Natural killer cell treated with Interleukin-12 subunit alpha and Interleukin-12 subunit beta and Interleukin-15 and Interleukin-18, amount 100 ng/mL, for 72 hours (primary cell): ENCODE measurements at regions not wholly inside any gene's neighbourhood (a gene's known extent, or its start where the extent isn't known, plus 50 kb on each side); places are given as distances from the start of the nearest gene placed in this dataset.
"Not testable (repeated sequence)": the region's sequence is repeated elsewhere in the genome, so short reads cannot be mapped to it uniquely, and the experiment has no call there.

Experiments
- ATAC-seq, 2 donors: fragments of 150-1000 bp; cut with Tn5 transposase in 1 of 2; sonication (Bioruptor Pico), chemical (Tn5 transposase) in 1 of 2; 2 replicates each; pipeline ENCODE4 v1.10.0; 2021
- DNase-seq: peaks from one replicate; pipeline ENCODE4 v3.0.0; 2022; ENCODE audit warnings: low spot score
- H3K27ac Mint-ChIP-seq, 2 donors: 1 replicate in 1 of 2; 2 replicates in 1 of 2; pipeline ENCODE4 v1.8.0; 2022; ENCODE audit warnings: mixed read lengths in 2 of 2, mild to moderate bottlenecking in 1 of 2, moderate library complexity in 1 of 2
- H3K27me3 Mint-ChIP-seq, 2 donors: 1 replicate in 1 of 2; 2 replicates in 1 of 2; pipeline ENCODE4 v1.8.0; 2022; ENCODE audit warnings: mixed read lengths in 2 of 2
- H3K36me3 Mint-ChIP-seq: one replicate; pipeline ENCODE4 v1.8.0; 2022; ENCODE audit warnings: mixed read lengths
- H3K4me1 Mint-ChIP-seq, 2 donors: 1 replicate in 1 of 2; 2 replicates in 1 of 2; pipeline ENCODE4 v1.8.0; 2022; ENCODE audit warnings: low read depth in 2 of 2, mixed read lengths in 2 of 2, mild to moderate bottlenecking in 1 of 2
- H3K4me3 Mint-ChIP-seq: one replicate; pipeline ENCODE4 v1.8.0; 2022; ENCODE audit warnings: mixed read lengths
- H3K9me3 Mint-ChIP-seq: 2 replicates; pipeline ENCODE4 v1.8.0; 2022; ENCODE audit warnings: mixed read lengths

DNA sequence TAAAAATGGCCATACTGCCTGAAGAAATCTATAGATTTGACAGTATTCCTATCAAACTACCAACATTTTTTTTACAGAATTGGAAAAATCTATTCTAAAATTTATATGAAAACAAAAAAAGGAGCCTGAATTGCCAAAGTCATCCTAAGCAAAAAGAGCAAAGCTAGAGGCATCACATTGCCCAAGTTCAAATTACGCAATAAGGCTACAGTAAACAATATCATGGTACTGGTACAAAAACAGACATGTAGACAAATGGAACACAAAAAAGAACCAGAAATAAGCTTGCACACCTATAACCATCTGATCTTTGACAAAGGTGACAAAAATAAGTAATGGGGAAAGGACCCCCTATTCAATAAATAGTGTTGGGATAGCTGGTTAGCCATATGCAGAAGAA lies 50.2 kb upstream of the THSD7B start:
- no peaks in the 10 kb centered on the region for H3K4me1 Mint-ChIP-seq
- ATAC-seq (no peak), DNase-seq (no peak)
- no peaks in the 10 kb centered on the region for H3K36me3 Mint-ChIP-seq
- no peak overlapping the region for H3K4me3 Mint-ChIP-seq
- no peaks in the 10 kb centered on the region for H3K27me3 Mint-ChIP-seq
- no peak overlapping the region for H3K27ac Mint-ChIP-seq
- H3K9me3 Mint-ChIP-seq = peaks cover 2% of the 10 kb centered on the region

DNA sequence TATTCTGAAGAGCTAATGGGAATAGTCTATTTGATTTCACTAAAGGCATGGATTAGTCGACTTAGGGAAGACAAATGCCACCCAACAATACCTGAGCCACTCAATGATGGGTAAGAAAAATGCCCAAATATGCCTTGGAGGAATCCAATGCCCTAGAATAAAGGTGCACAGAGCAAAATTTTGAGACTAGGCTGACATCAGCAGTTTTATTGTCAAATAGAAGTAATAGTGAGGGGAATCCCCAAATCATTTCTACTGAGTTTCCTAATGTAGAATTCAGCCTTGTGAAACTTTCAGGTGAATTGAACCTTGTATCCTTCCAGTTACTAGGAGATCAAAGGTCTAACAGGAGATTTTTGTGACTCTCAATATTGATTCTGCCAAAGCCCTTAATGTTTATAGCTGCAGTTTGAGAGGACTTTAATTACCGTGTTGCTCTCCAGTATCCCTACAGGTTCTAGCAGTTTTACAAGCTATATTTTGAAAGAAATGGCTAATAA lies 50.8 kb upstream of the THSD7B start:
- no peak overlapping the region for H3K4me3 Mint-ChIP-seq
- no peaks in the 10 kb centered on the region for H3K4me1 Mint-ChIP-seq
- H3K36me3 Mint-ChIP-seq = no peaks in the 10 kb centered on the region
- H3K27me3 Mint-ChIP-seq = no peaks in the 10 kb centered on the region
- peaks cover 3% of the 10 kb centered on the region for H3K9me3 Mint-ChIP-seq
- no peak for DNase-seq
- H3K27ac Mint-ChIP-seq = no peak overlapping the region
- no peak for ATAC-seq

DNA sequence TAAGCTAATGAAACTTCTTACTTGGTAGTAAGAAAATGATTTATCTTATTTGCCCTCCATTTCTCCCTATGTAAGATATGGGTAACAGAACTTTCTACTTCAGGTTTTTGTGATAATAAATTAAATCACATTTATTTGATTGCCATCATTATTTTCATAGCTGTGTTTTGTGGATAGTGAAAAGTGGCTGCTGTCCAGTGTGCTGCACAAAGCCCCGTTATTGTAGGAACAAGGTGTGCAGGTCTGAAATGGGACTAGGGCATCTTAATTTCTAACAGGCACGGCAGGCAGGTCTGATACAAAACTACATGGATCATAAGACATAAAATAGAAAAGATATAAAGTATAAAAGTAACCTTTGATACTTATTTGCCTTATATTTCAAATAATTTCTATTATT lies 51.6 kb upstream of the THSD7B start:
- no peaks in the 10 kb centered on the region for H3K4me1 Mint-ChIP-seq
- ATAC-seq (no peak), DNase-seq (no peak)
- no peaks in the 10 kb centered on the region for H3K27me3 Mint-ChIP-seq
- no peaks in the 10 kb centered on the region for H3K36me3 Mint-ChIP-seq
- peaks cover 3% of the 10 kb centered on the region for H3K9me3 Mint-ChIP-seq
- H3K27ac Mint-ChIP-seq = no peak overlapping the region
- H3K4me3 Mint-ChIP-seq = no peak overlapping the region

DNA sequence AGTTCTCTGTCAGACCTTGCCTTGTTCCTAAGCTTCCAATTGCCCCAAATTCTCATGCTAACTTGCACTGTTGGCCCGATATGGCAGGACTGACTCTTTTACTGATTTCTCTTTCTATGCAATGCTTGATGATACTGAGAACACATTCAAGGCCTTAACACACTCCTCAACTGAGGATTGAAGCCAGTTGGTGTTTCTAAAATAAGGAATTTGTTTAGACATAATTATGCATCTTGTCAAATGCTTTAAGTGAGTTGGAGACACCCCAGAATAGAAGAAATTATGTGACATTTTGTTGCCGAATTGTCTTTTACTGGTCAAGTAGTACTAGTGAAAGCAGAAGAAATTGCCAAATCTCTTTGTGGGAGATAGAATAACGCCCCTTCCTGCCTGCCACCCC lies 60.0 kb upstream of the THSD7B start:
- ATAC-seq (no peak), DNase-seq (no peak)
- Mint-ChIP-seq H3K27ac (no peak overlapping the region), H3K36me3 (no peaks in the 10 kb centered on the region), H3K4me1 (no peaks in the 10 kb centered on the region), H3K27me3 (no peaks in the 10 kb centered on the region), H3K9me3 (peaks cover 15% of the 10 kb centered on the region), H3K4me3 (no peak overlapping the region)

DNA sequence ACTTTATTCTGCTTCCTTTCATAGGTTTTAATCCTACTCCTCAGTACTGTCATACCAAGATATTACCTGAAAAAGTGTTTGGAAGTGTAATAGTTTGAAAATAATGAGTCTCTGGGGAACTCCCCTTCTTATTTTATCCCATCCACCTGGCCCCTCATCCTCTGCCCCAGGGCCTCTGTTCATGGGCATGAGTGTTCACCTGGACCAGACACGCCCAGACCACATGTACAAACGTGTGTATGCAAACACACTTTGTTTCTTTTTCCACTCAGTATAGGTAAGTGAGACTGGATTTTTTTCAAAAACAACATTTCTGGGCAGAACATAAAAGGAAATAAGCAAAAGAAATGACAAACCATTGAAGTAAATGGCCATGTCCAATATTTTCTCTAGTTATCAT lies 62.1 kb upstream of the THSD7B start:
- Mint-ChIP-seq H3K4me3 (no peak overlapping the region), H3K27ac (no peak overlapping the region), H3K36me3 (no peaks in the 10 kb centered on the region), H3K27me3 (no peaks in the 10 kb centered on the region), H3K4me1 (no peaks in the 10 kb centered on the region), H3K9me3 (peaks cover 15% of the 10 kb centered on the region)
- DNase-seq (no peak), ATAC-seq (no peak)

DNA sequence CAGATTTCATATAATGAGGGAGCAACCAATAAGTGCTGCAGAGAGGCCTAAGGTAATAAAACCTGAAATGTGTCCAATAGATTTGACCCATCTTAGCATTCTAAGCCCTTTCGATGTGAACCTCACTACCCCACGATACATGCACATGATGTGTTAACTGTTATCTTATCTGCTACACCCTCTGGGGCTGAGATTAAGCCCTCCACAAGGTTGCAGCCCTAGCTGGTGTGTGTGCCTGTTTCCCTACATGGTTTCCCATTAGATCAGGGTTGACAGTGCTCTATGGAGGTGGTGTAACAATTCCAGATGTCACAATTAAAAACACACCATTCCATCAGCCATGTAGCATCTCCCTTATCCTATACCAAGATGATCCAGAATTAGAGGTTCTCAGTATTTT lies 68.9 kb upstream of the THSD7B start:
- no peak overlapping the region for H3K4me3 Mint-ChIP-seq
- ATAC-seq (no peak), DNase-seq (no peak)
- H3K27ac Mint-ChIP-seq = no peak overlapping the region
- H3K4me1 Mint-ChIP-seq = no peaks in the 10 kb centered on the region
- no peaks in the 10 kb centered on the region for H3K36me3 Mint-ChIP-seq
- H3K27me3 Mint-ChIP-seq = no peaks in the 10 kb centered on the region
- peaks cover 18% of the 10 kb centered on the region for H3K9me3 Mint-ChIP-seq

DNA sequence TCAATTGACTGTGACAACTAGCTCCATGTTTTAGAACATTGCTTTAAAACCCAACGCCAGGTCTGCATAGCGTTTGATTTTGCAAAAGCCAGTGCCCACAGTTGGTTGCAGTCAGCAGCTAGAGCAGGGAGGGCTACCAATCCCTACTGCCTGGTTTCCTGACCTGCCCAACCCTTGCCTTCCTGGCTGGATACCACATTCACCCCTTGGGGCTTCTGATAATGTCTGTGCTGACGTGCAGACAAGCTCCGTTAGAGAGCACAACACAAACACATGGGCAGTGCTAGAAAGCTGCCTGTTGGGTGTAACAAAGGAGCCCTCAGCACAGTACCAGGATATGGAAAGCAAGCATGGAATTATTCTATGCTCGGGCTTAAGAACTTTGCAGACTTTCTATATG lies 71.4 kb upstream of the THSD7B start:
- no peak overlapping the region for H3K4me3 Mint-ChIP-seq
- H3K9me3 Mint-ChIP-seq = peaks cover 14% of the 10 kb centered on the region
- H3K4me1 Mint-ChIP-seq = no peaks in the 10 kb centered on the region
- no peaks in the 10 kb centered on the region for H3K27me3 Mint-ChIP-seq
- no peaks in the 10 kb centered on the region for H3K36me3 Mint-ChIP-seq
- DNase-seq (no peak), ATAC-seq (no peak)
- no peak overlapping the region for H3K27ac Mint-ChIP-seq

DNA sequence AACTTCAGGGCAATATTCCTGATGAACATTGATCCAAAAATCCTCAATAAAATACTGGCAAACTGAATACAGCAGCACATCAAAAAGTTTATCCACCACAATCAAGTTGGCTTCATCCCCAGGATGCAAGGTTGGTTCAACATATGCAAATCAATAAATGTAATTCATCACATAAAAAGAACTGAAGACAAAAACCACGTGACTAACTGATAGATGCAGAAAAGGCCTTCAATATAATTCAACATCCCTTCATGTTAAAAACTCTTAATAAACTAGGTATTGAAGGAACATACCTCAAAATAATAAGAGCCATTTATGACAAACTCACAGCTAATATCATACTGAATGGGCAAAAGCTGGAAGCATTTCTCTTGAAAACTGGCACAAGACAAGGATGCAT lies 85.3 kb upstream of the THSD7B start:
- DNase-seq, H3K4me3 Mint-ChIP-seq, ATAC-seq, H3K27me3 Mint-ChIP-seq, H3K36me3 Mint-ChIP-seq, H3K4me1 Mint-ChIP-seq, H3K27ac Mint-ChIP-seq, H3K9me3 Mint-ChIP-seq: not testable (repeated sequence)

DNA sequence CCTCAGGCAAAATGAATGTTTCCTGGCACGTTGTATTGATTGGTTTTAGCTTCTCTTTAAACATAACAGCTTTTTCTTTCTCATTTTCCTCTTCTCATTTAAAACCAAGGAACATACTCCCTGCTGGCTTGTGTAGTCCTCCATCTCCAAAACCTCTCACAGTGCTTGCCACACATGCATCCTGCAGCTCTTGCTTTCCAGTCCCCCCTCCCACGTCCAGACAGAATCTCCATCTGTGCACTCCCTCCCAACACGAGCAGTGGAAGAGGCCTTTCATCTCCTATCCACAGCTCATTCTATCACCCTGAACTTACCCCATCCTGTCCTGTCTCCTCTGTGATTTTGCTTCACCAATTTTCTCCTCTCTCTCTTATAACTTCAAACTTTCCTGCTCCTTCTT lies 99.6 kb upstream of the THSD7B start:
- peaks cover 2 to 18% of the 10 kb centered on the region in 2 donors for H3K27me3 Mint-ChIP-seq
- ATAC-seq = no peak
- H3K4me3 Mint-ChIP-seq = no peak overlapping the region
- H3K4me1 Mint-ChIP-seq = no peaks in the 10 kb centered on the region
- no peak overlapping the region for H3K27ac Mint-ChIP-seq
- no peaks in the 10 kb centered on the region for H3K36me3 Mint-ChIP-seq
- DNase-seq = no peak
- no peaks in the 10 kb centered on the region for H3K9me3 Mint-ChIP-seq

DNA sequence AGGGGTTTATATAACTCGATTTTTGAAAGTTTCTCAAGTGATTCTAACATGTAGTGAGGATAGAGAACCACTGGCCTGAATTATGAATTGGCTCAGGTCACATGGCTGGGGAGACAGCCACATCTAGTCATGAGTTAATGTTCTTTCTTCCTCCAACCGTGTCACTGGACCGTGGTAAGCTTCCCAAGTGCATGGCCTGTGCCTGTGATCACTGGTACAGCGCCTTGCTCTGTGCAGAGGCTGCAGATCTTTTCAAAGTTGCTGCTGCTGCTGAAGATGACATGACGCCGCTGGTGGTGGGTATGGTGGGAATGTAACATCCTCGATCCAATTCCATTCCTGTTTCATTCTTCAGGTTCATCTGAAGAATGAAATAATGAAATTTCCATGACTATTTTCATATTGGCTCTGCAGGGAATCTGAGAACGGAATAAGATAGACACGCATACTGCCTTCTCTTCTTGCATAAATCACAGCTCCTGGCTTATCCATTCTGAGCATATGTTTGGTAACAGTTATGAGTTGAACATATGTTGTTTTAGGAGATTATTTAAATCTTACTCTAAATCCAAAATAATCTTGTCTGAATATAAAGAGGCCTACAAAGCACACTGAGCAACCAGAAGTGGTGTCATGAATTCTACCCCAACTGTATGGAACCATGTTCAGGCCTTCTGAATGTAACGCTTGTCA lies 100.5 kb upstream of the THSD7B start:
- no peak overlapping the region for H3K27ac Mint-ChIP-seq
- H3K4me1 Mint-ChIP-seq = no peaks in the 10 kb centered on the region
- no peaks in the 10 kb centered on the region for H3K36me3 Mint-ChIP-seq
- DNase-seq (no peak), ATAC-seq (no peak)
- H3K4me3 Mint-ChIP-seq = no peak overlapping the region
- H3K9me3 Mint-ChIP-seq = peaks cover under 1% of the 10 kb centered on the region
- peaks cover 2 to 13% of the 10 kb centered on the region in 2 donors for H3K27me3 Mint-ChIP-seq

DNA sequence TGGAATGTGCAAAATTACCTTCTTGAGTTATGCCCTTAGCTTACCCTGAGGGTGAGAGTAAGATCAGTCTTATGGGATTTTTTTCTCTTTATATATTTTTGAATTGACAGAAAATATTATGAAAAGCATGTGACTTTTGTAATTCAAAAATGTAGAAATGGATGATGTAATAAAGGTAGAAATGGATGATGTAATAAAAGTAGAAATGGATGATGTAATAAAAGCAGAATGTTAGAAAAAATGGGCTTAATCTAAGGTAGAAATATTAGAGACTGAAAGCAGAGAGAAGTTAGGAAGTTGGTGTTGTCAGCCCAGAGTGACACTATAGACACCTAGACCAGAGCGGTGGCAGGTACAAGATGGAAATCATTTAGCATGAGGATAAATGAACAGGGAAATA lies 107.1 kb upstream of the THSD7B start:
- DNase-seq (no peak), ATAC-seq (no peak)
- no peak overlapping the region for H3K27ac Mint-ChIP-seq
- H3K9me3 Mint-ChIP-seq = peaks cover 7% of the 10 kb centered on the region
- H3K27me3 Mint-ChIP-seq = peaks cover 2 to 16% of the 10 kb centered on the region in 2 donors
- no peaks in the 10 kb centered on the region for H3K4me1 Mint-ChIP-seq
- H3K4me3 Mint-ChIP-seq = no peak overlapping the region
- H3K36me3 Mint-ChIP-seq = no peaks in the 10 kb centered on the region

DNA sequence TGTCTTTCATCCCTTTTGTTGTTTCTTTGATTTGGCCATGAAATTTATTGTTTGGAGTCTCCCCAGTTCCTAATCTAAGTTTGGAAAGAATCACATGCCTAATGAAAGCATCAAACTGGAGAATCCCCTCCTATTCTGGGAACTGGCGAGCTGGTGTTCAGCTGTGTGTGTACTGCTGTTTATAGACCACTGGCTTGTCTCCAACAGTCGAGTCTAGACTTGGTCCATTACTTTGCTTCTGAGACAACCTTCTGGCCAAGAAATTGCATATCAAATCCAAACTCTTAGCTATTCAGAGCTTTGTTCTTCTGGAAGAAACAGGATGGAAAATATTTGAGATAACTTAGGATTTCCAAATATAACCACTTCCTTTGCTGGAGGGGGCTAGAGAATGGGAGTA lies 111.5 kb upstream of the THSD7B start:
- H3K9me3 Mint-ChIP-seq = peaks cover 7% of the 10 kb centered on the region
- no peaks in the 10 kb centered on the region for H3K4me1 Mint-ChIP-seq
- no peak overlapping the region for H3K27ac Mint-ChIP-seq
- H3K4me3 Mint-ChIP-seq = no peak overlapping the region
- no peaks in the 10 kb centered on the region for H3K36me3 Mint-ChIP-seq
- ATAC-seq (no peak), DNase-seq (no peak)
- peaks cover 0 to 18% of the 10 kb centered on the region in 2 donors for H3K27me3 Mint-ChIP-seq

DNA sequence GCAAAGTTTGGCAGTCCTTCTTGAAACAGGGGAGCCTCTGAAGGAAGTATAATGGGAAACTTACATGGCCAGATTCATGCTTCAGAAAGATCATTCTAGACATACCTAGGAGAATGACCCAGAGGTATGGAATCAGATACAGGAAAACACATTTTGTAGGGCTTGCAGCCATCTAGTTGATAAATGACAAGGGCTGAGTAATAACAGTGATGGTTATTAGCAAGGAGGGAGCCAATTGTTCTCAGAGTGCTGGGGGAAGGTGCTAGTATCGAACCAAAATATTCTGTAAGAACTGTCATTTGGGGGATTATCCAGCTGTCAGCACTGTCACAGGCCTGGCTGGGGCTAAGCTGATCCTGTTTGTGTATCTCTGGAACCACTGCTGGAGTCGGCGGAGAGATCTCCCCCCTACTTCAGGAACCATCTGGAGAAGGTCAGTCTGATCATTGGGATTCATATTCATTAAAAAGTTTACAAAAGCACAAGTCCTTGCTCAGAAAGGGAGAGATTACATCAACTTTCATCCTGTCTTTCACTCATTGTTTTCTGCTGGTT lies 113.8 kb upstream of the THSD7B start:
- Mint-ChIP-seq H3K4me1 (no peaks in the 10 kb centered on the region), H3K27me3 (peaks cover 0 to 11% of the 10 kb centered on the region in 2 donors), H3K27ac (no peak overlapping the region), H3K4me3 (no peak overlapping the region), H3K9me3 (peaks cover 7% of the 10 kb centered on the region), H3K36me3 (no peaks in the 10 kb centered on the region)
- DNase-seq (no peak), ATAC-seq (no peak)

DNA sequence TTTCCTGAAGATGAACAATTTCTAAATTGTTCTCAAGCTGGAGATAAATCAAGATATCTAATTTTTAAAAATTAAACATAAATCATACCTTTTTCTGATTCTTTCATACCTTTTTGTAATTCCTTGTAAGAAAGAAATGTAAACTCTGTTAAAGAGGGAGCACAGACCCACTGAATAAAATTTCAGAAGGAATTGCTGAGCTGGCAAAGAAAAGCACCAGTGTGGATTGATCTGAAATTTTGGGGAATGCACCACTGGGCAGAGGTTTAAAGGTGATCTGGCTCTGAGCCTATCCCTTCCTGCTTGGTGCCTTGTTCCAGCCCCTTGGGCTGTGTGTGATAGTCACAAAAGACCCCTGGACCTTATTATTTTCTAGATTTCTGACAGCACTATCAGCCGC lies 118.3 kb upstream of the THSD7B start:
- peaks cover 3% of the 10 kb centered on the region for H3K9me3 Mint-ChIP-seq
- peaks cover 0 to 4% of the 10 kb centered on the region in 2 donors for H3K27me3 Mint-ChIP-seq

More for the DNA sequence above, 118.3 kb upstream of the THSD7B start:
- no peak for ATAC-seq
- Mint-ChIP-seq H3K27ac (no peak overlapping the region), H3K36me3 (no peaks in the 10 kb centered on the region), H3K4me1 (no peaks in the 10 kb centered on the region), H3K4me3 (no peak overlapping the region)
- DNase-seq = no peak
